ENCODE measurements at regions not wholly inside any gene's neighbourhood (a gene's known extent, or its start where the extent isn't known, plus 50 kb on each side); places are given as distances from the start of the nearest gene placed in this dataset.

DNA sequence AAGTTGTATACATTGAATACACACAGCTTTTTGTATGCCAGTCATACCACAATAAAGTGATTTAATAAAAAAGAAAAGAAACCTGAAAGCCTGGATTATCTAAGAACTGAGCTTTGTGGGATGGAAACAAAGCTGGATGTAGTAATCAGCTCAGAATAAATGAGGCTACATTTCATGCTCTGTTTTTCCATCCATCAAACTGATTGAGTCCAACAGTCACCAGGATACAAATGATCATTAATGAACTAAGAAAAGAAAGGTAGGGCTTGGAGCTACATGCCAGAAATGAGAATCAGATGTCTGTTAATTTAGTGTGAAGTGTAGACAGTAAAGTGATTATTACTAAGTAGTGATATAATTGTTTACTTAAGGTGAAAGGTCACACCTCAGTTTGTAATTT is 109.8 kb upstream of the TARS1 start:
- no peak for TF ChIP-seq EP300 (IDR thresholded peaks at IDR 0.05)
- TF ChIP-seq, protein P1, sequence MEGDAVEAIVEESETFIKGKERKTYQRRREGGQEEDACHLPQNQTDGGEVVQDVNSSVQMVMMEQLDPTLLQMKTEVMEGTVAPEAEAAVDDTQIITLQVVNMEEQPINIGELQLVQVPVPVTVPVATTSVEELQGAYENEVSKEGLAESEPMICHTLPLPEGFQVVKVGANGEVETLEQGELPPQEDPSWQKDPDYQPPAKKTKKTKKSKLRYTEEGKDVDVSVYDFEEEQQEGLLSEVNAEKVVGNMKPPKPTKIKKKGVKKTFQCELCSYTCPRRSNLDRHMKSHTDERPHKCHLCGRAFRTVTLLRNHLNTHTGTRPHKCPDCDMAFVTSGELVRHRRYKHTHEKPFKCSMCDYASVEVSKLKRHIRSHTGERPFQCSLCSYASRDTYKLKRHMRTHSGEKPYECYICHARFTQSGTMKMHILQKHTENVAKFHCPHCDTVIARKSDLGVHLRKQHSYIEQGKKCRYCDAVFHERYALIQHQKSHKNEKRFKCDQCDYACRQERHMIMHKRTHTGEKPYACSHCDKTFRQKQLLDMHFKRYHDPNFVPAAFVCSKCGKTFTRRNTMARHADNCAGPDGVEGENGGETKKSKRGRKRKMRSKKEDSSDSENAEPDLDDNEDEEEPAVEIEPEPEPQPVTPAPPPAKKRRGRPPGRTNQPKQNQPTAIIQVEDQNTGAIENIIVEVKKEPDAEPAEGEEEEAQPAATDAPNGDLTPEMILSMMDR (IDR thresholded peaks at IDR 0.05) = no peak
- TF ChIP-seq POLR2A (IDR thresholded peaks at IDR 0.05) = no peak

DNA sequence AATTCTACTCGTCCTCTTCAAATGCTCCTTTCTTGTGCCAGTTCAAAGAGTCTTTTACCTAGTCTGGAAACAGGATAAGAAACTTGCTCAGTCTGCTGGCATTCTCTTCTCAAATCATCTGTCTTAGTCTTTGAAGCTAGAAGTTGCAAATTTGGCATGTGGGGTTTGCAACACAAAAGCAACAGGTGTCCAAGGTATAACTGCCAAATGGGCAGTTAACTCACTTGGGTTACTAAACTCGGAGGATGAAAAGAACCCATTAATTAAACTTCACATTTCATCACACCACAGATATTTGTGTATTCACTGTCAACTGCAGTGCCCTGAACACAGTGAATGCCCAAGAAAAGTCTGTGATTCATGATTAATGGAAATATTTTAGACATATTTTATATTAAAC is 108.0 kb upstream of the TARS1 start:
- Histone ChIP-seq H3K36me3 (no peaks in the 10 kb centered on the region), H3K4me3 (no peak overlapping the region), H3K9me3 (no peaks in the 10 kb centered on the region), H3K4me1 (ENCODE audit: insufficient read depth) (no peaks in the 10 kb centered on the region), H3K27me3 (no peaks in the 10 kb centered on the region), H3K27ac (no peak overlapping the region)
- DNase-seq = no peak
- intact Hi-C loops (cut with DNase I) = no loop called here
- TF ChIP-seq EP300 (IDR thresholded peaks at IDR 0.05) = no peak
- 55 to 70% (median 66%) methylated on average over 2 of the region's 2 CpGs for WGBS, 3 donors

More for the DNA sequence above, 109.8 kb upstream of the TARS1 start:
- no peaks in the 10 kb centered on the region for H3K36me3 ChIP-seq
- no peaks in the 10 kb centered on the region for H3K4me1 ChIP-seq (ENCODE audit: insufficient read depth)
- H3K9me3 ChIP-seq = no peaks in the 10 kb centered on the region
- DNase-seq = no peak
- intact Hi-C loops (cut with DNase I) = no loop called here
- H3K27me3 ChIP-seq = no peaks in the 10 kb centered on the region
- no peak overlapping the region for H3K27ac ChIP-seq
- no peak overlapping the region for H3K4me3 ChIP-seq

DNA sequence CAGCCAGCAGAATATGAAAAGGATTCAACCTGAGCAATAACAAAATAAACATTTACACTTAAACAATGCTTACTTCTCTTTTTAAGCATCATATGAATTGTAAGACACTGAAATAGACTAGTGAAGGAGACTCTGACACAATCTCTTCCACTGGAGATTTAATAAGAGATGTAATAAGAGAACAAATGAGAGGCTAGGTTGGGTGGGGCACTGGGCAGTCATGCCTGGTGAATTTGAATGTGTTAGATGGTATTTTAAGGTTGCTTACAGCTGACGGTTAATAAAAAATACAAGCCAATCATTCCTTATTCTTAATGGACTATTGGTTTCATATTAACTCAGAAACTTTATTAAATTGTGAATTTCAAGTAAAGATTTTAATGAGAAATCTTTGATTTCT is 105.9 kb upstream of the TARS1 start:
- intact Hi-C loops (cut with DNase I) = no loop called here
- Histone ChIP-seq H3K36me3 (no peaks in the 10 kb centered on the region), H3K4me3 (no peak overlapping the region), H3K27ac (no peak overlapping the region), H3K9me3 (no peaks in the 10 kb centered on the region), H3K27me3 (no peaks in the 10 kb centered on the region), H3K4me1 (ENCODE audit: insufficient read depth) (peaks cover 2% of the 10 kb centered on the region)
- DNase-seq = no peak
- 97 to 100% (median 98%) methylated on average over 1 of the region's 1 CpG for WGBS, 3 donors
- no peak for TF ChIP-seq EP300 (IDR thresholded peaks at IDR 0.05)
- TF ChIP-seq POLR2A (IDR thresholded peaks at IDR 0.05) = no peak
- TF ChIP-seq, protein P1 (IDR thresholded peaks at IDR 0.05) = no peak

DNA sequence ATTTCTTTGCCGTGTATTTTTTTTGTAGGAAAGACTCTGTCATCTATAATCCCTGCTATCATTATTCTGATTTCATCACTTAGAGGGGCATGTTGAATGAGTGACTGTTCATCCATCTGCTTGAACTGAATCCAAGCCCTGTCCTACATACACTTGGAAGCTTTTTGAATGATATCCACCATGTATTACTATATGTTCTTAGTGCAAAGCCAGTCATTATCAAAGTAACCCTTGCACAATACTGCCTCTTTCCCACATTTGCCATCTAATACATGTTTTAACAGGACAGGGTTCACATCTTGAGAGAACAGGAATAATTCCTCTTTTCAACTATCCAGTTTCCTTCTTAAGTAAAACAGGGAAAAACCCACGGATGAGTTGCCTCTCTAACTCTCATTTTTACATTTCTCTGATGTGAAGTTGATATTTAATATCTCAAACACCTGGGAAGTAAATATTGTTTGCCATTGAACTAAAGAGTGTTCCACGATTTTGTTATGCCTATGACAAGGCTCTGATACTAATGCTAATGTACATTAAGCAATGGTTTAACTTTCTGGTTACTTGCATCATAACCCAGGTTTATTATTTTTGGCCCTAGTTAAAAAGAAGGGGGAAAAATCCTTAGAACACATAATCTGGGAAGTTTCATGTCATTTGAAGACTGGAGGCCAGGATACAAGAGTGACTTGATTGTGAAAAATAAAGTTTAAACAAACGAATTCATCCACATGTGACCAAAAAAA is 103.7 kb upstream of the TARS1 start:
- H3K4me1 ChIP-seq (ENCODE audit: insufficient read depth) = peaks cover 4% of the 10 kb centered on the region
- WGBS, 3 donors = 66 to 75% (median 72%) methylated on average over 4 of the region's 4 CpGs
- H3K9me3 ChIP-seq = no peaks in the 10 kb centered on the region
- intact Hi-C loops (cut with DNase I) = no loop called here
- H3K4me3 ChIP-seq = no peak overlapping the region
- no peak for DNase-seq
- H3K36me3 ChIP-seq = no peaks in the 10 kb centered on the region
- no peak for TF ChIP-seq EP300 (IDR thresholded peaks at IDR 0.05)
- TF ChIP-seq POLR2A (IDR thresholded peaks at IDR 0.05) = no peak
- TF ChIP-seq, protein P1 (IDR thresholded peaks at IDR 0.05) = no peak
- H3K27me3 ChIP-seq = no peaks in the 10 kb centered on the region
- H3K27ac ChIP-seq = no peak overlapping the region

DNA sequence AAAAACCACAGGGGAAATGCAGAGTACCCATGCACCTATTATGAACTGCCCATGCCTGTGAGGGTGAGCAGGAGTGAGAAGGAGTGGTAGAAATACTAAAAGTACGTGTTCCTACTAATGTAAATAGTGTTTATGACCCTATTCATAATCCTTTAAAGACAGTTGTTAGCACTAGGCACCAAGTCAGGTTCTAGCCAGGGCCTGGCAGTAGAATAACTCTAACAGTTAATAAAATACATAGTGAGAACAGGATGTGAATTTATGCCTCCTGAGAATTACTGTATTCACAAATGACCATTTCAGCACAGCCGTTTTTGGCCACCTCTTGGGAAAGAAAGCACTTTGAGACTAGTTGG is 103.2 kb upstream of the TARS1 start:
- TF ChIP-seq POLR2A (IDR thresholded peaks at IDR 0.05) (no peak), EP300 (IDR thresholded peaks at IDR 0.05) (no peak)
- TF ChIP-seq, protein P1 (IDR thresholded peaks at IDR 0.05) = no peak
- WGBS, 3 donors = 76 to 80% (median 76%) methylated on average over 2 of the region's 2 CpGs
- Histone ChIP-seq H3K4me3 (no peak overlapping the region), H3K27ac (no peak overlapping the region), H3K27me3 (no peaks in the 10 kb centered on the region), H3K4me1 (ENCODE audit: insufficient read depth) (peaks cover 4% of the 10 kb centered on the region), H3K36me3 (no peaks in the 10 kb centered on the region), H3K9me3 (no peaks in the 10 kb centered on the region)
- intact Hi-C loops (cut with DNase I) = no loop called here
- no peak for DNase-seq

Data from ovary (tissue), 7 donors.